HEK293 (cell line): ENCODE measurements at regions not wholly inside any gene's neighbourhood (a gene's known extent, or its start where the extent isn't known, plus 50 kb on each side); places are given as distances from the start of the nearest gene placed in this dataset.
A peak's percentile ranks its signal among the peaks of the same experiment; 100 is the strongest.

Experiments used
- CTCF ChIA-PET: fragments of 350-600 bp; formaldehyde crosslinking; extraction: SDS; loops from one replicate; lab custom pipeline; 2021; ENCODE audit warnings: antibody characterized with exemption; lab: Yijun Ruan, JAX
- POLR2A ChIA-PET: fragments of 300-600 bp; formaldehyde crosslinking; extraction: SDS; loops from one replicate; lab custom pipeline; 2020; ENCODE audit warnings: antibody characterized with exemption, inconsistent platforms; lab: Yijun Ruan, JAX
- H3K27ac ChIP-seq: fragments of 200-500 bp; sonication (Bioruptor generic); 2 replicates; pipeline ENCODE4 v1.5.1; 2014; ENCODE audit warnings: low read depth, low read length, control low read depth, inconsistent platforms; ENCODE audit errors: extremely low read depth
- H3K36me3 ChIP-seq, 2 experiments: fragments of 200-500 bp in 1 of 2; sonication (Bioruptor generic) in 1 of 2; 1 replicate in 1 of 2; 2 replicates in 1 of 2; pipeline ENCODE4 v1.5.1; 2014 to 2017; ENCODE audit warnings: inconsistent platforms in 2 of 2, low read length in 2 of 2; ENCODE audit not compliant: control insufficient read depth in 2 of 2, insufficient read depth in 1 of 2
- H3K4me1 ChIP-seq: fragments of 200-500 bp; sonication (Bioruptor generic); 2 replicates; pipeline ENCODE4 v1.5.1; 2014; ENCODE audit warnings: mild to moderate bottlenecking, low read length, inconsistent platforms; ENCODE audit not compliant: control insufficient read depth, insufficient read depth
- H3K4me3 ChIP-seq: 2 replicates; pipeline ENCODE4 v1.5.1; 2011; ENCODE audit warnings: low read depth, mild to moderate bottlenecking, control low read depth, low read length, moderate library complexity
- H3K9me3 ChIP-seq: fragments of 200-500 bp; sonication (Bioruptor generic); 2 replicates; pipeline ENCODE4 v1.5.1; 2014; ENCODE audit warnings: low read depth, low read length, inconsistent platforms; ENCODE audit not compliant: control insufficient read depth, insufficient read depth
- GFI1B ChIP-seq: fragments of 450-650 bp; formaldehyde crosslinking; IDR thresholded peaks from 2 replicates; pipeline ENCODE4 v1.5.1; 2016; ENCODE audit warnings: missing biosample characterization, missing genetic modification characterization
- MZF1 ChIP-seq: fragments of 450-650 bp; formaldehyde crosslinking; IDR thresholded peaks from 2 replicates; pipeline ENCODE4 v1.5.1; 2017; ENCODE audit warnings: missing biosample characterization, missing genetic modification characterization, borderline replicate concordance
- RBAK ChIP-seq: fragments of 450-650 bp; formaldehyde crosslinking; IDR thresholded peaks from 2 replicates; pipeline ENCODE4 v1.5.1; 2016; ENCODE audit warnings: missing biosample characterization, missing genetic modification characterization
- TSHZ1 ChIP-seq: fragments of 450-650 bp; formaldehyde crosslinking; IDR thresholded peaks from 2 replicates; pipeline ENCODE4 v1.5.1; 2016; ENCODE audit warnings: missing biosample characterization, missing genetic modification characterization, borderline replicate concordance
- ZBTB11 ChIP-seq: fragments of 450-650 bp; formaldehyde crosslinking; conservative IDR thresholded peaks from 2 replicates; pipeline ENCODE4 v1.5.1; 2016; ENCODE audit warnings: low read depth, missing biosample characterization, missing genetic modification characterization
- ZFP41 ChIP-seq: fragments of 450-650 bp; formaldehyde crosslinking; IDR thresholded peaks from 2 replicates; pipeline ENCODE4 v1.5.1; 2016; ENCODE audit warnings: missing biosample characterization, missing genetic modification characterization, borderline replicate concordance
- ZNF23 ChIP-seq: fragments of 450-650 bp; formaldehyde crosslinking; IDR thresholded peaks from 2 replicates; pipeline ENCODE4 v1.5.1; 2016; ENCODE audit warnings: missing biosample characterization, missing genetic modification characterization, borderline replicate concordance
- ZNF366 ChIP-seq: fragments of 450-650 bp; formaldehyde crosslinking; conservative IDR thresholded peaks from 2 replicates; pipeline ENCODE4 v1.5.1; 2016; ENCODE audit warnings: missing biosample characterization, missing genetic modification characterization
- ZNF48 ChIP-seq: fragments of 450-650 bp; formaldehyde crosslinking; IDR thresholded peaks from 2 replicates; pipeline ENCODE4 v1.5.1; 2016; ENCODE audit warnings: missing biosample characterization, missing genetic modification characterization
- ZNF623 ChIP-seq: fragments of 450-650 bp; formaldehyde crosslinking; IDR thresholded peaks from 2 replicates; pipeline ENCODE4 v1.5.1; 2016; ENCODE audit warnings: missing biosample characterization, missing genetic modification characterization
- ZNF639 ChIP-seq: fragments of 450-650 bp; formaldehyde crosslinking; IDR thresholded peaks from 2 replicates; pipeline ENCODE4 v1.5.1; 2016; ENCODE audit warnings: missing biosample characterization, missing genetic modification characterization
- ZNF645 ChIP-seq: fragments of 450-650 bp; formaldehyde crosslinking; IDR thresholded peaks from 2 replicates; pipeline ENCODE4; 2016; ENCODE audit warnings: missing biosample characterization, missing genetic modification characterization
- ZNF830 ChIP-seq: fragments of 450-650 bp; IDR thresholded peaks from 2 replicates; pipeline ENCODE4 v1.5.0; 2018; ENCODE audit warnings: missing biosample characterization, missing genetic modification characterization, low read depth, mild to moderate bottlenecking, moderate library complexity
- ZNF837 ChIP-seq: fragments of 450-650 bp; formaldehyde crosslinking; IDR thresholded peaks from 2 replicates; pipeline ENCODE4 v1.5.1; 2016; ENCODE audit warnings: missing biosample characterization, missing genetic modification characterization
- TF ChIP-seq, protein P1 (sequence below): fragments of 450-650 bp; formaldehyde crosslinking; IDR thresholded peaks from 2 replicates; pipeline ENCODE4 v1.5.1; 2017; ENCODE audit warnings: missing biosample characterization, missing genetic modification characterization
- TF ChIP-seq, protein P2 (sequence below): fragments of 450-650 bp; formaldehyde crosslinking; IDR thresholded peaks from 2 replicates; pipeline ENCODE4 v1.5.1; 2016; ENCODE audit warnings: missing biosample characterization, missing genetic modification characterization
- TF ChIP-seq, protein P3 (sequence below): fragments of 450-650 bp; formaldehyde crosslinking; IDR thresholded peaks from 2 replicates; pipeline ENCODE4 v1.5.1; 2017; ENCODE audit warnings: missing biosample characterization, mild to moderate bottlenecking, missing genetic modification characterization, moderate library complexity

GRCh38 chr5:56352808-56353590 lies 119.9 kb upstream of the ANKRD55 start:
- CTCF ChIA-PET, result no interaction called here
- TF ChIP-seq GFI1B (tag by site-specific recombination) (no peak), ZNF639 (tag by site-specific recombination) (no peak)
- H3K9me3 ChIP-seq, result no peaks in the 10 kb centered on the region
- POLR2A ChIA-PET, result no interaction called here
- H3K4me3 ChIP-seq, result no peak overlapping the region
- H3K36me3 ChIP-seq, result no peaks in the 10 kb centered on the region
- peaks cover 10% of the 10 kb centered on the region; the same call in 1 of the 2 replicates for H3K4me1 ChIP-seq
- no peak overlapping the region for H3K27ac ChIP-seq

DNA sequence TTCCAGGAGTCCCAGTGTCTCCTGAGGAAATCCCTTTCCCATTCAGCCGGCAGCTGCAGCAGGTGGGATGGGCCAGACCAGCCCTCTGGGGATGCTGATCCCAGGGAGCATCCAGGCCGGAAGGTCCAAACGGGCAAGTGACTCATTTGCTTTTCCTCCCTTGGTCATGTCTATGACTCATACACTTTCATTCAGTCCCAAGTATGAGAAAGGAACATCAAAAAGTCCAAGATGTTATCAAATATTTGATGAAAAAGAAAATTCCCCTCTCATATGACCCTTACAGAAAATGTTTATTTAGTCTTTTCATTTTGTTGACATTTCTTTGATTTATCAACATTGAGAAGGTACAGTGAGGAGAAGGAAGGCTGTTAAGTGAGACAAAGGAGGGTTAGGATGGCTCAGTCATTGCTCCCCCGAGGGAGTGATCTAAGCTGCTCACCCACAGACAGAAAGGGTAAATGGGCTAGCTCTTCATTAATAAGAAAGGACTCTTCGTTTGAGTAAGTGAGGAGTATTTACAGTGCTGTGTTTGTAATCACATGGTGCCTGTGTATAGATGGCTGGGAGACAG lies 117.6 kb upstream of the ANKRD55 start:
- Histone ChIP-seq H3K36me3 (no peaks in the 10 kb centered on the region), H3K27ac (no peak overlapping the region), H3K4me1 (0 out of 2 replicates have a peak, but pooled peaks cover 2% of the 10 kb centered on the region), H3K4me3 (no peak overlapping the region), H3K9me3 (no peaks in the 10 kb centered on the region)
- ChIA-PET CTCF (no interaction called here), POLR2A (no interaction called here)
- no peak for TF ChIP-seq RBAK
- no peak for TF ChIP-seq ZNF23 (tag by site-specific recombination)
- no peak for TF ChIP-seq ZBTB11 (tag by site-specific recombination)
- TF ChIP-seq, protein P1, sequence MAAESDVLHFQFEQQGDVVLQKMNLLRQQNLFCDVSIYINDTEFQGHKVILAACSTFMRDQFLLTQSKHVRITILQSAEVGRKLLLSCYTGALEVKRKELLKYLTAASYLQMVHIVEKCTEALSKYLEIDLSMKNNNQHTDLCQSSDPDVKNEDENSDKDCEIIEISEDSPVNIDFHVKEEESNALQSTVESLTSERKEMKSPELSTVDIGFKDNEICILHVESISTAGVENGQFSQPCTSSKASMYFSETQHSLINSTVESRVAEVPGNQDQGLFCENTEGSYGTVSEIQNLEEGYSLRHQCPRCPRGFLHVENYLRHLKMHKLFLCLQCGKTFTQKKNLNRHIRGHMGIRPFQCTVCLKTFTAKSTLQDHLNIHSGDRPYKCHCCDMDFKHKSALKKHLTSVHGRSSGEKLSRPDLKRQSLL (tag by site-specific recombination), result no peak
- TF ChIP-seq ZFP41 (tag by site-specific recombination), result no peak
- TF ChIP-seq TSHZ1 (tag by site-specific recombination), result no peak
- TF ChIP-seq MZF1 (tag by site-specific recombination), result no peak
- TF ChIP-seq ZNF830 (tag by site-specific recombination), result no peak
- no peak for TF ChIP-seq ZNF645 (tag by site-specific recombination)
- no peak for TF ChIP-seq ZNF623 (tag by site-specific recombination)
- TF ChIP-seq ZNF48 (tag by site-specific recombination), result no peak
- TF ChIP-seq, protein P2, sequence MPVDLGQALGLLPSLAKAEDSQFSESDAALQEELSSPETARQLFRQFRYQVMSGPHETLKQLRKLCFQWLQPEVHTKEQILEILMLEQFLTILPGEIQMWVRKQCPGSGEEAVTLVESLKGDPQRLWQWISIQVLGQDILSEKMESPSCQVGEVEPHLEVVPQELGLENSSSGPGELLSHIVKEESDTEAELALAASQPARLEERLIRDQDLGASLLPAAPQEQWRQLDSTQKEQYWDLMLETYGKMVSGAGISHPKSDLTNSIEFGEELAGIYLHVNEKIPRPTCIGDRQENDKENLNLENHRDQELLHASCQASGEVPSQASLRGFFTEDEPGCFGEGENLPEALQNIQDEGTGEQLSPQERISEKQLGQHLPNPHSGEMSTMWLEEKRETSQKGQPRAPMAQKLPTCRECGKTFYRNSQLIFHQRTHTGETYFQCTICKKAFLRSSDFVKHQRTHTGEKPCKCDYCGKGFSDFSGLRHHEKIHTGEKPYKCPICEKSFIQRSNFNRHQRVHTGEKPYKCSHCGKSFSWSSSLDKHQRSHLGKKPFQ (tag by site-specific recombination), result no peak
- TF ChIP-seq ZNF837, result no peak
- peak; percentile 67 for TF ChIP-seq ZNF366 (tag by site-specific recombination)
- TF ChIP-seq, protein P3, sequence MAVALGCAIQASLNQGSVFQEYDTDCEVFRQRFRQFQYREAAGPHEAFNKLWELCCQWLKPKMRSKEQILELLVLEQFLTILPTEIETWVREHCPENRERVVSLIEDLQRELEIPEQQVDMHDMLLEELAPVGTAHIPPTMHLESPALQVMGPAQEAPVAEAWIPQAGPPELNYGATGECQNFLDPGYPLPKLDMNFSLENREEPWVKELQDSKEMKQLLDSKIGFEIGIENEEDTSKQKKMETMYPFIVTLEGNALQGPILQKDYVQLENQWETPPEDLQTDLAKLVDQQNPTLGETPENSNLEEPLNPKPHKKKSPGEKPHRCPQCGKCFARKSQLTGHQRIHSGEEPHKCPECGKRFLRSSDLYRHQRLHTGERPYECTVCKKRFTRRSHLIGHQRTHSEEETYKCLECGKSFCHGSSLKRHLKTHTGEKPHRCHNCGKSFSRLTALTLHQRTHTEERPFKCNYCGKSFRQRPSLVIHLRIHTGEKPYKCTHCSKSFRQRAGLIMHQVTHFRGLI (tag by site-specific recombination), result no peak
